HG03558 (cell line): ENCODE measurements at regions not wholly inside any gene's neighbourhood (a gene's known extent, or its start where the extent isn't known, plus 50 kb on each side); places are given as distances from the start of the nearest gene placed in this dataset.

ENCODE experiments used
- ATAC-seq: cut with Tn5 transposase; IDR thresholded peaks from one replicate; pipeline ENCODE4 v1.9.1; 2021; ENCODE audit warnings: moderate number of reproducible peaks; ENCODE audit not compliant: unreplicated experiment; ENCODE audit errors: extremely low read depth

GRCh38 chr18:75931079-75931478 is 503.6 kb upstream of the SMIM21 start:
- ATAC-seq, result no peak

- ATAC-seq, result no peak
Observed at GRCh38 chr18:75928706-75929105, 501.2 kb upstream of the SMIM21 start.

DNA sequence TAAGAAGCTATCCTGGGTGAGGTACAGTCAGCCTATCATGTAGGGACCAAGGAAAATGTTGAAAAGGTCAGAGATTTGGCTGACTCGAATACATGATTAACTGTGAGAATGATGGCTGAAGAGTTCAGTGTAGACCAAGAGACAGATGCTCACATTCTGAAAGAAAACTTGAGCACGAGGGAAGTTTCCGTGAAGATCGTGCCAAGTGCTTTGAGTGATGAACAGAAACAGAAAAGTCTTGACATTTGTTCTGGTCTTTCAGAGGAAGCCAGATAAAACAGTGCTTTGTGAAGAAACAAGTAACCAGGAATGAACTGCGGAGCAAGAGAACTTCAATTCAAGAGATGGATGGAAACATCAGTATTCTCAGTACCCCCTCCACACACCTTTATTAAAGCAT is 500.3 kb upstream of the SMIM21 start:
- no peak for ATAC-seq

- no peak for ATAC-seq
Observed at GRCh38 chr18:75926811-75927210, 499.3 kb upstream of the SMIM21 start.

DNA sequence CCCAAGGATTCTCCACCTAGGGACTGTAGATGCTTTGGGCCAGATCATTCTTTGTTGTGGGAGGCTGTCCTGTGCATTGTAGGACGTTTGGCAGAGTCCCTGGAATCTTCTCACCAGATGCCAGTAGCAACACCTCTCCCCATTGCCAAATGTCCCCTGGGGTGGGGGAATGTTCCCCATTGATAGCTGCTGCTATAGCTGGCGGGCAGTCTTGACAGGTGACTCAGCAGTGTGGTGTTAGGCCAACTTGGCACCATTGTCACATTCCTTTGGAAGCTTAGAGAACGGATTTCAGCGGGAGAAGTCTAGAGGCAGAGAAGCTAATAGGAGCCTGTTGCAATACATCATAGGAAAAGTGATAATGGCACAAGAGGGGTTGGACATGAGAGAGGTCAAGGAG is 495.7 kb upstream of the SMIM21 start:
- ATAC-seq, result no peak

- ATAC-seq, result no peak
Observed at GRCh38 chr18:75916624-75916982, 489.1 kb upstream of the SMIM21 start.

DNA sequence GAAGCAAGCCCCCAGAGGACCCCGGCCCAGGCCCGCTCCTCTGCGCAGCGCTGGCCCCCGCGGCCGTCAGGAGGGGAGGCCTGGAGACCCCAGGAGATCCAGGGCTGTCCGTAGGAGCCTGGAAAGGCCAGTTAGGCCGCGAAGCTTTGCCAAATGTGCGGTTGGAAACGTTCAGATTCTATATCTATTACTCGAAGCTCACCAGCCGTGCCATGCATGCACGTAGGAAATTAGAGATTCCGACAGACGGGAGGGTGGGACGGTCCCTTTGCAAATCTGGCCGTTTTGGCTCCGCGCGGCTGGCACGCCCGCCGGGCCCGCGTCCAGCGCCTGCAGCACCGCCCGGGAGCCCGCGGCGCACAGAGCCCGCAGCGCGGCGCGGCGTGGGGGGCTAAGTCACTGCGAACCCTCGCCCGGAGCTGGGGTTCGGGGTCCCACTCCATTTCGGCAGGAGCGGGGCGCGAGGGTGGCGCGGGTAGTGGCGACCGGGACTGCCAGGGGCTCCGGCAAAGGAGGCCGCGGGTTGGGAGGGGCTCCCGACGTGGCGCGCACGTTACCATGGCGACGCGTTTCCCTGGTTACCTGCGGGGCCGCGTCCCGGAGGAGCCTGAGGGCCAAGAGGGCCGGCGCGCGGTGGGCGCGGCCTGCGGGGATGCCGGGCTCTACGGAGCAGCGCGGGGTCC is 488.6 kb upstream of the SMIM21 start:
- no peak for ATAC-seq

DNA sequence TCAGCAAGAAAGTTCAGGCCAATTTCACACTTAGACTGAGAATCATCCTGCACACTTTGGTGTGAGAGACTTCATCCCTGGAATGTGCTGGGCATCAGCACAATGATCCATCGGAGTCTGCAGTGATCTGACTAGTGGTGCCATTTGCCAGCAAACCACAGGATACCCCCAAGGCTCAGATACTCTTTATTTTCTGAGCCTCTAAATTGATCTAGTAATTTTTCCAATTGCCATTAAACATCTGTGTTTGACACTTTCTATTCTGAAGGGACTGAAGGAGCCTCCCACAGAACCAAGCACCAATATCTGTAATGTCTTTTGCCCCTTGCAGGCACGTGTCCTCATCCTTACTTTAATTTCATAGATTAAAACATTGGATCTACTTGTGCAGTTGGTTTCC is 485.3 kb upstream of the SMIM21 start:
- ATAC-seq, result no peak

DNA sequence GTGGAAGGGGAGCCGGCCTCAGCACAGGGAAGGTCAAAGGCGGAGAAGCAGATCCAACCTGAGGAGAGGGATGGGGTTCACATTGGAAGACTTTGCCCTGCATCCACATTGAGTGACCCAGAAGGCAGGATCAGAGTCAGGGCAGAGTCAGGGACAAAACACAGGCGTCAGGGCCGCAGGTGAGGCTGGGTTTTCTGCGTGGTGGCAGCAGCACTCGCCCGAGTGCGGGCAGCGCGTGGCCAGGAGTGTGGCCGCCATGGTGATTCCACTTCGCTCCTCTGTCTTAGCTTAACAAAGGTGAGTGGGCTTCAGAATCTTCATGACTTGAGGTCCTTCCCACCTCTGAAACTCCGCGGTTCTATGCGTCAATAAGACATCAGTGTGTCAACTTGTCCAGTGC is 476.9 kb upstream of the SMIM21 start:
- no peak for ATAC-seq

DNA sequence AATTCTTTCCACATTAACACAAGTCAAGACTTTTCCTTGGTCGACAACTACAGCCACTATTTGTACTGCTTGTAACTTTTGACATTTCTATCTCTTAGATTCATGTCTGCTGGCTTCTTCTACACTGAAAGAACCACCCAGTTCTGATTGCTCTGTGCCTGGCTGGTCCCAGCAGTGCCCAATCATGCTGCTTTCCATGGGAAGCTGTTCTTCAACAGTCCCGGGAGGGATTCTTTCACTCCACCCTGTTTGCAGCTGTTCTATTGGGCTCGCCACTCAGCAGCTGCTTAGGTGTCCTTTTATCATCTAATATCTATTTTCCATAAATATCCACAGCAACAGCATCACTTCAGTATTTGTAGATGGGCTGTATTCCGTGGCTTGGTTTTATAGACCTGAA is 471.1 kb upstream of the SMIM21 start:
- no peak for ATAC-seq

DNA sequence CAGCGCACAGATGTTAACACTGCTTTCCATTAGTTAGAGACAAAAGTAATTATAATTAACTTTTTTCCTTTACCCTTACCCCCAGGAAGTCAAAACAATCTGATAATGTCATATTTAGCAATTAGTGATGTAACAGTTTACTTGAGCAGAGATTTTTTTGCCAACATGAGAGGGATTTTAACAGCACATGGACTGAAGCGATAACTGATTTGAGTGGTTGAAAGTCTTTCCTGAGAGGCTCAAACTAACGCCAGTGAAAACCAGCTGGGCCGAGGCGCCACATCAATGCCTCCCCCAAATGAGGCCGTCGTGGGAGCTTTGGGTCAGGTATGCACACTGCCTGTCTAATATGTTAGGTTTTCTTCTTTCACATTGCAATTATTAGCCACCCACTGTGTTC is 469.9 kb upstream of the SMIM21 start:
- no peak for ATAC-seq

- ATAC-seq, result no peak
Observed at GRCh38 chr18:75896865-75897264, 469.4 kb upstream of the SMIM21 start.

- no peak for ATAC-seq
Observed at GRCh38 chr18:75895135-75895534, 467.6 kb upstream of the SMIM21 start.

- no peak for ATAC-seq
Observed at GRCh38 chr18:75884728-75885127, 457.2 kb upstream of the SMIM21 start.

- ATAC-seq, result no peak
Observed at GRCh38 chr18:75880925-75881504, 453.5 kb upstream of the SMIM21 start.

GRCh38 chr18:75880266-75880665 is 452.8 kb upstream of the SMIM21 start:
- ATAC-seq, result no peak

DNA sequence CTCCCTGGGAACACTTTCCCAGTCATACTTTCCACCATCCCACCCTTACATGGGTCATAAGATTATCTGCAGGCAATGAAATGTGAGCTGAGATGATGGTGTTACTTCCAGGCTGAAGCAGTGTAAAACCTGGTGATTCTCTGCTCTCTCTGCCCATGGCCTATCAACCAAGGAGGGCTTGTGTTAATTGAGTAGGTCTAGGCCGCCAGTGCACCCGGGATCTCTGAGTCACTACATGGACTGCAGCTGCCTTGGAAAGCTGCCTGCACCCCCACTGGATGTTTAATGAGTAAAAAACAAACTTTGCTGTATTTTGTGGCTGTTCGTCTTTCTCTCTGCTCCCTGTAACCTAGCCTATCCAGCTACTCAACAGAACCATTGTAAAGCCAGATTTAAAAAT is 451.7 kb upstream of the SMIM21 start:
- ATAC-seq, result no peak

DNA sequence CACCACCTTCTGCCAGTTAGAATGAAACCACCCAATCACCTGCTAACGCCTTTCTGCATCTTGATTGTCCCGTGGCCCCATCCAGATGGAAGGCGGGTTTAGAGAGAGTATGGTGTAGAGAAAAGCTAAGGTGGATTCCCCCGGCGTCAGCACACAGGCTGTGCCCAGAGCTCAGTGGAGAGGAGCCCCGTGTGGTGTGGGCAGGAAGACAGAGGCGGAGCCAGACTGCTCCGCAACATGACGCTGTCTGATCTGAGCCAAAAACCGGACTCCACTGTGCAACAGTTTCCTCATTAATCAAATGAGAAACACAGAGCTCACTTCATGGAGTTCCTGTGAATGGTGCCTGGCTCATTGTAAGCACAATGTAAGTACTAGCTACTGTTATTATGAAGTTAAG is 448.1 kb upstream of the SMIM21 start:
- ATAC-seq, result no peak

- ATAC-seq, result no peak
Observed at GRCh38 chr18:75874401-75875089, 447.0 kb upstream of the SMIM21 start.

GRCh38 chr18:75871596-75871995 is 444.1 kb upstream of the SMIM21 start:
- no peak for ATAC-seq

DNA sequence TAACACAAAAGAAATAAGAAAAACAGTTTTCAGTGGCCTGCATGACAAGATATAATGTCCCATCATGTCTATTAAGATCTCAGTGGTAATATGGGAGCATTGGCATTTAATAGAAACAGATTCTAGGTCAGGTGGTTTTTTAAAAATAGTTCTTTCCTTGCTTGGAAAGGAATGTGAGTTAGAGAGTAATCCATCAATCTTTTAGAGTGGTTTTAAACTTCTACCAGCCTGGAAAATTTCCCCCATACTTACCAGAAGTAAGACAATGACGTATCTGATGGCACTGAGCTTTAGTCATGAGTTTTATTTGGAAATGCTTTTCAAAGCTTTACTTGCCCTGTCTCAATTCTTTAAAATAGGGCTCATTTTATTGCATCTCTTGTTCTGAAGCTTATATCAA is 441.7 kb upstream of the SMIM21 start:
- no peak for ATAC-seq

GRCh38 chr18:75868031-75868430 is 440.5 kb upstream of the SMIM21 start:
- ATAC-seq, result no peak
